CD14-positive monocyte (primary cell): ENCODE measurements at regions not wholly inside any gene's neighbourhood (a gene's known extent, or its start where the extent isn't known, plus 50 kb on each side); places are given as distances from the start of the nearest gene placed in this dataset.

Experiments used
- DNase-seq, 3 donors: peaks; one replicate each; pipeline ENCODE4 v3.0.0-alpha.2; 2011 to 2022
- H2AFZ ChIP-seq: 2 replicates; pipeline ENCODE4 v1.6.0; 2012; ENCODE audit warnings: mild to moderate bottlenecking, low read depth, low read length, inconsistent platforms; ENCODE audit not compliant: insufficient read depth, poor library complexity, severe bottlenecking
- H3K27ac ChIP-seq, 2 donors: 1 replicate in 1 of 2; 2 replicates in 1 of 2; pipeline ENCODE4 v1.5.1; 2012 to 2013; ENCODE audit warnings: low read length in 2 of 2, control low read depth in 1 of 2, inconsistent platforms in 1 of 2, low read depth in 1 of 2, mild to moderate bottlenecking in 1 of 2
- H3K27me3 ChIP-seq, 2 donors: one replicate each; pipeline versions ENCODE4 v1.6.0 to v1.6.1; 2011 to 2013; ENCODE audit warnings: low read length in 2 of 2; ENCODE audit not compliant: control insufficient read depth in 2 of 2, insufficient read depth in 2 of 2
- H3K36me3 ChIP-seq, 2 donors: replicated peaks in 1 of 2; 1 replicate in 1 of 2; 2 replicates in 1 of 2; pipeline versions ENCODE4 v1.5.1 to v1.6.1; 2012 to 2013; ENCODE audit warnings: low read length in 2 of 2, control low read depth in 1 of 2, inconsistent platforms in 1 of 2, mild to moderate bottlenecking in 1 of 2; ENCODE audit not compliant: insufficient read depth in 2 of 2, control insufficient read depth in 1 of 2
- H3K4me1 ChIP-seq, 2 donors: 1 replicate in 1 of 2; 2 replicates in 1 of 2; pipeline versions ENCODE4 v1.5.1 to v1.6.1; 2012 to 2013; ENCODE audit warnings: low read length in 2 of 2, control low read depth in 1 of 2, inconsistent platforms in 1 of 2, mild to moderate bottlenecking in 1 of 2, moderate library complexity in 1 of 2; ENCODE audit not compliant: insufficient read depth in 2 of 2, control insufficient read depth in 1 of 2
- H3K4me2 ChIP-seq: replicated peaks from 2 replicates; pipeline ENCODE3; 2012; ENCODE audit warnings: low read length, moderate library complexity, mild to moderate bottlenecking; ENCODE audit not compliant: poor library complexity, severe bottlenecking; ENCODE audit errors: extremely low read depth
- H3K4me3 ChIP-seq, 3 experiments: fragments of 200-600 bp in 1 of 3; sonication (generic) in 1 of 3; replicated peaks in 1 of 3; 1 replicate in 2 of 3; 2 replicates in 1 of 3; pipeline ENCODE4 v1.5.1; 2011 to 2013; ENCODE audit warnings: low read length in 3 of 3, mild to moderate bottlenecking in 3 of 3, control low read depth in 2 of 3, low read depth in 2 of 3, inconsistent platforms in 1 of 3, moderate library complexity in 1 of 3
- H3K79me2 ChIP-seq: 2 replicates; pipeline ENCODE4 v1.6.0; 2012; ENCODE audit warnings: mild to moderate bottlenecking, control low read depth, inconsistent platforms, low read length, moderate library complexity; ENCODE audit not compliant: insufficient read depth
- H3K9ac ChIP-seq: 2 replicates; pipeline ENCODE4 v1.6.0; 2017; ENCODE audit warnings: low read length, mild to moderate bottlenecking; ENCODE audit not compliant: insufficient read depth, poor library complexity, severe bottlenecking
- H3K9me3 ChIP-seq, 2 donors: replicated peaks in 1 of 2; 1 replicate in 1 of 2; 2 replicates in 1 of 2; pipeline versions ENCODE4 v1.5.1 to v1.6.1; 2012 to 2013; ENCODE audit warnings: low read length in 2 of 2, control low read depth in 1 of 2; ENCODE audit not compliant: control insufficient read depth in 1 of 2, insufficient read depth in 1 of 2
- H4K20me1 ChIP-seq: 2 replicates; pipeline ENCODE4 v1.6.0; 2012; ENCODE audit warnings: mild to moderate bottlenecking, low read length, control low read depth, moderate library complexity; ENCODE audit not compliant: insufficient read depth
- H3K27ac Mint-ChIP-seq, 7 donors: one replicate each; pipeline ENCODE4 v1.8.0; 2020; ENCODE audit warnings: mild to moderate bottlenecking in 7 of 7, mixed read lengths in 7 of 7, moderate library complexity in 6 of 7, inconsistent platforms in 2 of 7
- H3K27me3 Mint-ChIP-seq, 3 donors: one replicate each; pipeline ENCODE4 v1.8.0; 2021 to 2022; ENCODE audit warnings: low read depth in 3 of 3, mild to moderate bottlenecking in 3 of 3, mixed read lengths in 3 of 3, moderate library complexity in 3 of 3, inconsistent platforms in 1 of 3
- H3K36me3 Mint-ChIP-seq, 2 donors: one replicate each; pipeline ENCODE4 v1.8.0; 2020; ENCODE audit warnings: mixed read lengths in 2 of 2, inconsistent platforms in 1 of 2, mild to moderate bottlenecking in 1 of 2
- H3K4me1 Mint-ChIP-seq: one replicate; pipeline ENCODE4 v1.8.0; 2020; ENCODE audit warnings: mild to moderate bottlenecking, mixed read lengths
- H3K4me3 Mint-ChIP-seq, 2 donors: one replicate each; pipeline ENCODE4 v1.8.0; 2020; ENCODE audit warnings: mild to moderate bottlenecking in 2 of 2, mixed read lengths in 2 of 2, moderate library complexity in 1 of 2
- H3K9me3 Mint-ChIP-seq, 7 donors: one replicate each; pipeline ENCODE4 v1.8.0; 2020 to 2022; ENCODE audit warnings: mixed read lengths in 7 of 7, mild to moderate bottlenecking in 6 of 7, moderate library complexity in 6 of 7, inconsistent platforms in 2 of 7
- CTCF ChIP-seq: fragments of 200-600 bp; IDR thresholded peaks from one replicate; pipeline ENCODE4 v1.8.0; 2022; ENCODE audit warnings: antibody characterized with exemption, mild to moderate bottlenecking
- WGBS: methylation state at CpG from one replicate; pipeline ENCODE4 v1.1.5; 2013; ENCODE audit warnings: missing lambda C conversion rate; ENCODE audit not compliant: insufficient coverage; 5-methylcytosine and 5-hydroxymethylcytosine counted together
- intact Hi-C, 2 donors: fragments of 100-400 bp; cut with micrococcal nuclease; formaldehyde crosslinking; loops; one replicate each; pipeline versions ENCODE4 v1.15.0 to v1.15.1; 2023

- no peaks in the 10 kb centered on the region for H3K36me3 Mint-ChIP-seq
- peaks cover 0 to 4% (median 0%) of the 10 kb centered on the region in 3 donors for H3K27me3 Mint-ChIP-seq
- no peak overlapping the region for H3K4me2 ChIP-seq
- no CpG with 5 or more reads among the region's 3 CpGs for WGBS
- peaks cover 4% of the 10 kb centered on the region for H3K4me1 Mint-ChIP-seq
- intact Hi-C loops: no loop called here
- H3K9me3 Mint-ChIP-seq: peaks cover 0 to 2% (median 0%) of the 10 kb centered on the region in 7 donors
- TF ChIP-seq CTCF: no peak
- no peak for DNase-seq
- no peak overlapping the region for H3K27ac ChIP-seq
- H3K4me3 Mint-ChIP-seq: no peak overlapping the region
- H3K27ac Mint-ChIP-seq: no peak overlapping the region
- H3K36me3 ChIP-seq: no peaks in the 10 kb centered on the region
- H3K9ac ChIP-seq: no peak overlapping the region
- H3K4me3 ChIP-seq: no peak overlapping the region
- H3K9me3 ChIP-seq: no peaks in the 10 kb centered on the region
- H4K20me1 ChIP-seq: no peaks in the 10 kb centered on the region
- H3K4me1 ChIP-seq: no peaks in the 10 kb centered on the region
- H3K79me2 ChIP-seq: no peaks in the 10 kb centered on the region
- no peaks in the 10 kb centered on the region for H3K27me3 ChIP-seq
- H2AFZ ChIP-seq: no peak overlapping the region
Measured at GRCh38 chr13:30047154-30047874, 196.9 kb upstream of the UBL3 start.

- no peak overlapping the region for H3K27ac ChIP-seq
- Mint-ChIP-seq H3K9me3 (no peaks in the 10 kb centered on the region), H3K4me1 (no peaks in the 10 kb centered on the region), H3K36me3 (no peaks in the 10 kb centered on the region), H3K4me3 (no peak overlapping the region), H3K27me3 (peaks cover 0 to 5% (median 0%) of the 10 kb centered on the region in 3 donors), H3K27ac (no peak overlapping the region)
- H3K27me3 ChIP-seq: no peaks in the 10 kb centered on the region
- no peak overlapping the region for H3K4me3 ChIP-seq
- H3K36me3 ChIP-seq: no peaks in the 10 kb centered on the region
- intact Hi-C loops: no loop called here
- no peak for DNase-seq
- no peak overlapping the region for H2AFZ ChIP-seq
- H3K9ac ChIP-seq: no peak overlapping the region
- TF ChIP-seq CTCF: no peak
- H3K79me2 ChIP-seq: no peaks in the 10 kb centered on the region
- H3K4me2 ChIP-seq: no peak overlapping the region
- WGBS: 90% methylated on average over 2 of the region's 7 CpGs
- no peaks in the 10 kb centered on the region for H3K9me3 ChIP-seq
- no peaks in the 10 kb centered on the region for H4K20me1 ChIP-seq
- H3K4me1 ChIP-seq: no peaks in the 10 kb centered on the region
Measured at GRCh38 chr13:30045916-30046704, 195.7 kb upstream of the UBL3 start.
